ENCODE measurements at regions not wholly inside any gene's neighbourhood (a gene's known extent, or its start where the extent isn't known, plus 50 kb on each side); places are given as distances from the start of the nearest gene placed in this dataset.

DNA sequence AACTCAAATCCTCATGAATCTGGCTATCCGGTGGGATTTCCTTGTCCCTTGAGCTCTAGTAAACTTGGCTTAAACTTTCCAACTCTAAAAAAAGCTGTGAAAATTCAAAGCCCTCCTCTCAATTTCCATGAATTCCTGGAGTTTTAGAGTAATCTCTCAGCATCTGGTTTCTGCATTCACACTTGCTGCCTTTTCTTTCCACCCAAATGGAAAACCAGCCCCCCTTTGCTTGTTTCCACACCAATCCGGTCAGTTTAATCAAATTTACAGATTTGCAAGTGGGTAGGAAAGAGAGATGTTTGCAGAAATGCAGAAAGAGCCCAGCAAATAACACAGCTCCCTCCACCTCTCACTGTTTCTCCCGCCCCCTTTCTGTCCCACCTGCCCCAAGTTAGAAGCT lies 91.1 kb downstream of the ENC1 start:
- Histone ChIP-seq H3K27me3 (no peaks in the 10 kb centered on the region), H3K9me3 (ENCODE audit: low read depth) (no peaks in the 10 kb centered on the region), H3K4me1 (ENCODE audit: low read depth) (peaks cover 6% of the 10 kb centered on the region), H3K27ac (no peak overlapping the region), H3K36me3 (no peaks in the 10 kb centered on the region), H3K4me3 (no peak overlapping the region)
- TF ChIP-seq, protein P1, sequence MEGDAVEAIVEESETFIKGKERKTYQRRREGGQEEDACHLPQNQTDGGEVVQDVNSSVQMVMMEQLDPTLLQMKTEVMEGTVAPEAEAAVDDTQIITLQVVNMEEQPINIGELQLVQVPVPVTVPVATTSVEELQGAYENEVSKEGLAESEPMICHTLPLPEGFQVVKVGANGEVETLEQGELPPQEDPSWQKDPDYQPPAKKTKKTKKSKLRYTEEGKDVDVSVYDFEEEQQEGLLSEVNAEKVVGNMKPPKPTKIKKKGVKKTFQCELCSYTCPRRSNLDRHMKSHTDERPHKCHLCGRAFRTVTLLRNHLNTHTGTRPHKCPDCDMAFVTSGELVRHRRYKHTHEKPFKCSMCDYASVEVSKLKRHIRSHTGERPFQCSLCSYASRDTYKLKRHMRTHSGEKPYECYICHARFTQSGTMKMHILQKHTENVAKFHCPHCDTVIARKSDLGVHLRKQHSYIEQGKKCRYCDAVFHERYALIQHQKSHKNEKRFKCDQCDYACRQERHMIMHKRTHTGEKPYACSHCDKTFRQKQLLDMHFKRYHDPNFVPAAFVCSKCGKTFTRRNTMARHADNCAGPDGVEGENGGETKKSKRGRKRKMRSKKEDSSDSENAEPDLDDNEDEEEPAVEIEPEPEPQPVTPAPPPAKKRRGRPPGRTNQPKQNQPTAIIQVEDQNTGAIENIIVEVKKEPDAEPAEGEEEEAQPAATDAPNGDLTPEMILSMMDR (IDR thresholded peaks at IDR 0.05; ENCODE audit: low read depth, low read length): no peak
- DNase-seq (ENCODE audit: low read depth in 1 of 2, low spot score in 1 of 2): no peak

DNA sequence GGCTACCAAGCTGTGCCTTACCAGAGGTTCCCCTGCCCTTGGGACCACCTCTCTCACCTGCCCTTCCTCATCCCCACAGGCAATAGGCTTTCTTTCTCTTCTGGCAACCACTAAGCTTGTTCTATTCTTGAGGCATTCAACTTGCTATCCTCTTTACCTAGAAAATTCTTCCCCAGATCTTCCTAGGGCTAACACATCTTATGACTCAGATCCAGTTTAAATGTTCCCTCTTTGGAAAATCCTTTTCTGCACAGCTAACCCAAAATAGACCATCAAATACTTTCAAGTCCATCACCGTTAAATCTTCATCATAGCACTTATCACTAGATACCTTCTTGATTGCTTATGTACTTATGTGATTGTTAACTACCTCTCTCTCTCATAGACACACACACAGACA lies 93.7 kb downstream of the ENC1 start:
- peaks cover 13% of the 10 kb centered on the region for H3K4me1 ChIP-seq (ENCODE audit: low read depth)
- H3K27me3 ChIP-seq: no peaks in the 10 kb centered on the region
- DNase-seq (ENCODE audit: low read depth in 1 of 2, low spot score in 1 of 2): no peak
- no peaks in the 10 kb centered on the region for H3K36me3 ChIP-seq
- H3K4me3 ChIP-seq: no peak overlapping the region
- no peak overlapping the region for H3K27ac ChIP-seq
- TF ChIP-seq, protein P1 (IDR thresholded peaks at IDR 0.05; ENCODE audit: low read depth, low read length): no peak
- no peaks in the 10 kb centered on the region for H3K9me3 ChIP-seq (ENCODE audit: low read depth)

DNA sequence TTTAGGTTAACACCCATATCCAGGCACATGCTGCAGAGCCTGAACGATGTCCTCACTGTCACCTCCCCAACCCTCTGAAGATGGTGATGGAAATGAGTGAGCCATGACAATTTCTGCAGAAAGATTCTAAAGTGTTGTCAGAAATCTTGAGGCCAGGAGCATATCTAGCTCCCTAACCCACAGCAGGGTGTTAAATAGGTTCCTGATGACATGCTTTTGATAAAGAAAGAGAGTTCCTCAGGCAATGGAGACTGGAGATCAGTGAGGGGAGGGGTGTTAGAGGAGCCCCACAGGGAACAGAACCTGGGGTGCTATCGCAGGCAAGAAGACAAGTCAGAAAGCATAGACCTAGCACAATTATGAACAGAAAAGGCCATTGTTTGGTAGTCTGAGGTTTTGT lies 95.7 kb downstream of the ENC1 start:
- no peaks in the 10 kb centered on the region for H3K36me3 ChIP-seq
- peaks cover 13% of the 10 kb centered on the region for H3K4me1 ChIP-seq (ENCODE audit: low read depth)
- H3K27ac ChIP-seq: no peak overlapping the region
- no peaks in the 10 kb centered on the region for H3K27me3 ChIP-seq
- no peak overlapping the region for H3K4me3 ChIP-seq
- TF ChIP-seq, protein P1 (IDR thresholded peaks at IDR 0.05; ENCODE audit: low read depth, low read length): no peak
- no peak for DNase-seq (ENCODE audit: low read depth in 1 of 2, low spot score in 1 of 2)
- H3K9me3 ChIP-seq (ENCODE audit: low read depth): no peaks in the 10 kb centered on the region

DNA sequence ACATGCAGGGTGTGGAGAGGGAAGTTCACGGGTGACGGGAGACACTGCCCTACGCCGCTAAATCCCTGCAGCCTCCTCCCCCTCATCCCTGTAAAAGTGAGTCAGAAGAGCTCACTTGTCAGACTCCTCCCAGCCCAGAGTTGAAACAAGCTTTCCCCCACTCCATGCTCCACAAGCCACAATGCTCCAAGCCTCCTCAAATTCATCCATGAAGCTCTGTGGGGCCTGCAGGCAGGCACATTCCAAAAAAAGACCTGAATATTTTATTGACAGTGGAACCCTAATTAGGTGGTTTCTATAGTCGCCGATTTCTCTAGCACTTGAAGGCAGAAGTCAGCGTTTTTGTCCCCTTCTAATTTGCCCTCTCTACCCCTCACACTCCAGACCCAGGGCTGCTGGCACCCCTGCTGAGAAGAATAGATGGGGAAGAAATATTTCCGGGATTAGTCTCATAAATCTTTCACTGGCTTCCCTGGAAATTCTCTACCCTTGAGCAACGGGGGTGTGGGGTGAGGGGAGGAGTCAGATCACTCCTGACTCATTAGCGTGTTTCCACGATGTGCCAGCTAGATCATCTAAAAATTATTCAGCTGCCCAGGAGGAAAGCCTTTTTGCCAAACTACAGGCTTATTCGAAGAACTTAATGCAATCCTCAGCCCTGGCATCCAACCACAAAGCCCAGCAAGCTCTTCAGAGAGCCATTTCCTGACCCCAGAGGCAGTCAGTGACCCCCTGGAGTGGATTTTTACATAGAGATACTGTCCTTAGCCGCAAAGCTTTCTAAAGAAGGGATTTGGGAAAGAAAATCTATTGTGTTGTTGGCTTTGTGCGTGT lies 97.1 kb downstream of the ENC1 start:
- Histone ChIP-seq H3K9me3 (ENCODE audit: low read depth) (no peaks in the 10 kb centered on the region), H3K4me3 (no peak overlapping the region), H3K27me3 (no peaks in the 10 kb centered on the region), H3K4me1 (ENCODE audit: low read depth) (peaks cover 13% of the 10 kb centered on the region), H3K36me3 (no peaks in the 10 kb centered on the region), H3K27ac (no peak overlapping the region)
- DNase-seq (ENCODE audit: low read depth in 1 of 2, low spot score in 1 of 2): peak in 1 of 2 donors; percentile 89
- TF ChIP-seq, protein P1 (IDR thresholded peaks at IDR 0.05; ENCODE audit: low read depth, low read length): no peak

DNA sequence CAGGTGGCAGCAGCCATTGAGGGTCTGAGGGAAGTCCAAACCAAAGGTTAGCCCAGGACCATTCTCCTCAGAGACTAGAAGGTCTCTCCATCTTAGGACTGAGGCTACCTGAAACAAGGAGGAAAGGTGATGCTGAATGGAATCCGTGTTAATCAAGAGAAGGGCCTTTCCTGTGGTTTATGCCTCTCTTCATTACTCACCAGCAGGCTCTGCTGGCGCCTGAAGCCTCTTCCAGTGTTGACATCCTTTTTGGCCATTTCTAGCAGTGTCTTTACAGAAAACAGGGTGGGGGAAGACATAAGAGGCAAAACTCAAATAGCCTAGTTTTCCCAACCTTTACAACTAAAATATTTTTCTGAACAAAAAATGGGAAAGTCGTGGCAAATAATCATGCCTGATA lies 98.0 kb downstream of the ENC1 start:
- Histone ChIP-seq H3K27ac (no peak overlapping the region), H3K9me3 (ENCODE audit: low read depth) (no peaks in the 10 kb centered on the region), H3K4me3 (no peak overlapping the region), H3K27me3 (no peaks in the 10 kb centered on the region), H3K36me3 (no peaks in the 10 kb centered on the region), H3K4me1 (ENCODE audit: low read depth) (peaks cover 13% of the 10 kb centered on the region)
- TF ChIP-seq, protein P1 (IDR thresholded peaks at IDR 0.05; ENCODE audit: low read depth, low read length): no peak
- DNase-seq (ENCODE audit: low read depth in 1 of 2, low spot score in 1 of 2): peak in 1 of 2 donors; percentile 37

Measured in cardiac muscle cell (in vitro differentiated cells and primary cell).